ENCODE measurements at regions not wholly inside any gene's neighbourhood (a gene's known extent, or its start where the extent isn't known, plus 50 kb on each side); places are given as distances from the start of the nearest gene placed in this dataset.

GRCh38 chr2:12277241-12278034, 439.3 kb upstream of the TRIB2 start:
- TF ChIP-seq POLR2A (IDR thresholded peaks at IDR 0.05) = no peak
- TF ChIP-seq, protein P1, sequence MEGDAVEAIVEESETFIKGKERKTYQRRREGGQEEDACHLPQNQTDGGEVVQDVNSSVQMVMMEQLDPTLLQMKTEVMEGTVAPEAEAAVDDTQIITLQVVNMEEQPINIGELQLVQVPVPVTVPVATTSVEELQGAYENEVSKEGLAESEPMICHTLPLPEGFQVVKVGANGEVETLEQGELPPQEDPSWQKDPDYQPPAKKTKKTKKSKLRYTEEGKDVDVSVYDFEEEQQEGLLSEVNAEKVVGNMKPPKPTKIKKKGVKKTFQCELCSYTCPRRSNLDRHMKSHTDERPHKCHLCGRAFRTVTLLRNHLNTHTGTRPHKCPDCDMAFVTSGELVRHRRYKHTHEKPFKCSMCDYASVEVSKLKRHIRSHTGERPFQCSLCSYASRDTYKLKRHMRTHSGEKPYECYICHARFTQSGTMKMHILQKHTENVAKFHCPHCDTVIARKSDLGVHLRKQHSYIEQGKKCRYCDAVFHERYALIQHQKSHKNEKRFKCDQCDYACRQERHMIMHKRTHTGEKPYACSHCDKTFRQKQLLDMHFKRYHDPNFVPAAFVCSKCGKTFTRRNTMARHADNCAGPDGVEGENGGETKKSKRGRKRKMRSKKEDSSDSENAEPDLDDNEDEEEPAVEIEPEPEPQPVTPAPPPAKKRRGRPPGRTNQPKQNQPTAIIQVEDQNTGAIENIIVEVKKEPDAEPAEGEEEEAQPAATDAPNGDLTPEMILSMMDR (IDR thresholded peaks at IDR 0.05) = no peak
